ENCODE measurements at regions not wholly inside any gene's neighbourhood (a gene's known extent, or its start where the extent isn't known, plus 50 kb on each side); places are given as distances from the start of the nearest gene placed in this dataset.

DNA sequence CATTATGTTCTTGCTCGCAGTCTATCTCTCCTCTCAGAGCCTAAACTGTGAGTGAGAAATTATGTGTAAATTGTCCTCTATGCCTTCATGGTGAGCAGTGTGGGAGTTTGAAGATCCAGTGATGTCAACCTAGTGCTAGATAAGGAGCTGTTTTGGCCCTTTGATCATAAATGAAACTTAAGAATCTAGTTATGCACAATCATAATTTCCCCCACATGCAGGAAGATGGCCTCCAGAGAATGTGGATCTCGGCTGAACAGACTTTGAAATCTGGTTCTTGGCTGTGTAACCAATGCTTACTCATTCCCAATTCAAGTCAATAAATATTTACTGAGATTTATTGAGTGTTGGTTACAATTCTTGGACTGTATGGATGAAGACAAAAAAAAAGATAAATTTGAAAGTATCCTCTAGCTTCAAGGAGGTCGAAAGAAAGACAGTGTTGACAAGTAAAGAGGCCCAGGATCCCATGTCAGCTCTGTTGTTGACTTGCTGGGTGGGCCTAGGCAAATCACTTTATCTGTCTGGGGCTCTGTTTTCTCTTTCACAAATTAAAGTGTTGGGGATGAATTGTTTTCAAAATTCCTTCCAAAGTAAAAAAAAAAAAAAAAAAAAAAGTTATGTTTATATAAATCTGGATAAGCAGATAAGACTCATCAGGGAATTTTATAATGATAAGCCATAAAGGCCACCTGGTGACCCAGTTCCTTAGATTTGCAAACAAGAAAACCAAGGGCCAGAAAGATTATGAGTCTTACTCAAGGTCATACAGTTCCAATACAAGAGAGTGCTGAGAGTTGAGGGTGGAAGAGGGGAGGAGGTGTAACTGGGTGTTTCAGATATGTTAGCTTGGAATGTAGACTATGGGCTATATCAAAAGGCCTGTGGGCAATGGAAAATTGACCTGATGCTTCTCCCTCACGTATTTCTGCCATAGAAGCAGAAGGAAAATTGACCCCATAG is 969.9 kb downstream of the KCNMA1 start:
- Histone ChIP-seq H3K4me3 (ENCODE audit: low read depth, low read length, poor library complexity, severe bottlenecking) (no peak overlapping the region), H2AFZ (ENCODE audit: low read length) (no peak overlapping the region), H3K4me2 (ENCODE audit: low read length) (no peak overlapping the region), H3K36me3 (ENCODE audit: insufficient read depth, low read length) (no peaks in the 10 kb centered on the region), H3K4me1 (ENCODE audit: insufficient read depth, low read length, poor library complexity, severe bottlenecking) (no peaks in the 10 kb centered on the region), H3K27ac (ENCODE audit: low read depth, low read length, poor library complexity, severe bottlenecking) (no peak overlapping the region), H4K20me1 (ENCODE audit: insufficient read depth, low read length) (no peaks in the 10 kb centered on the region), H3K9me3 (ENCODE audit: low read length) (no peaks in the 10 kb centered on the region), H3K79me2 (ENCODE audit: insufficient read depth, low read depth, low read length) (no peaks in the 10 kb centered on the region), H3K9me2 (ENCODE audit: insufficient read depth, low read length) (no peaks in the 10 kb centered on the region)
- no peak for TF ChIP-seq EZH2phosphoT487 (IDR thresholded peaks at IDR 0.05; ENCODE audit: borderline replicate concordance, low read depth, low read length)
- TF ChIP-seq, protein P1, sequence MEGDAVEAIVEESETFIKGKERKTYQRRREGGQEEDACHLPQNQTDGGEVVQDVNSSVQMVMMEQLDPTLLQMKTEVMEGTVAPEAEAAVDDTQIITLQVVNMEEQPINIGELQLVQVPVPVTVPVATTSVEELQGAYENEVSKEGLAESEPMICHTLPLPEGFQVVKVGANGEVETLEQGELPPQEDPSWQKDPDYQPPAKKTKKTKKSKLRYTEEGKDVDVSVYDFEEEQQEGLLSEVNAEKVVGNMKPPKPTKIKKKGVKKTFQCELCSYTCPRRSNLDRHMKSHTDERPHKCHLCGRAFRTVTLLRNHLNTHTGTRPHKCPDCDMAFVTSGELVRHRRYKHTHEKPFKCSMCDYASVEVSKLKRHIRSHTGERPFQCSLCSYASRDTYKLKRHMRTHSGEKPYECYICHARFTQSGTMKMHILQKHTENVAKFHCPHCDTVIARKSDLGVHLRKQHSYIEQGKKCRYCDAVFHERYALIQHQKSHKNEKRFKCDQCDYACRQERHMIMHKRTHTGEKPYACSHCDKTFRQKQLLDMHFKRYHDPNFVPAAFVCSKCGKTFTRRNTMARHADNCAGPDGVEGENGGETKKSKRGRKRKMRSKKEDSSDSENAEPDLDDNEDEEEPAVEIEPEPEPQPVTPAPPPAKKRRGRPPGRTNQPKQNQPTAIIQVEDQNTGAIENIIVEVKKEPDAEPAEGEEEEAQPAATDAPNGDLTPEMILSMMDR (conservative IDR thresholded peaks at IDR 0.05; ENCODE audit: low read length), result no peak
- POLR2A ChIA-PET, result interaction anchor here (1.1 kb wide), 1 partner anchor 41 kb away, joined by 3 read pairs; no protein-coding TSS in a partner anchor
- CTCF ChIA-PET (ENCODE audit: unreplicated experiment), result no interaction called here
- DNase-seq (ENCODE audit: low spot score), result no peak
- BruUV-seq (replicated peaks), result no TSS peak
- intact Hi-C loops (cut with micrococcal nuclease; ENCODE audit: unreplicated experiment), result no loop called here

DNA sequence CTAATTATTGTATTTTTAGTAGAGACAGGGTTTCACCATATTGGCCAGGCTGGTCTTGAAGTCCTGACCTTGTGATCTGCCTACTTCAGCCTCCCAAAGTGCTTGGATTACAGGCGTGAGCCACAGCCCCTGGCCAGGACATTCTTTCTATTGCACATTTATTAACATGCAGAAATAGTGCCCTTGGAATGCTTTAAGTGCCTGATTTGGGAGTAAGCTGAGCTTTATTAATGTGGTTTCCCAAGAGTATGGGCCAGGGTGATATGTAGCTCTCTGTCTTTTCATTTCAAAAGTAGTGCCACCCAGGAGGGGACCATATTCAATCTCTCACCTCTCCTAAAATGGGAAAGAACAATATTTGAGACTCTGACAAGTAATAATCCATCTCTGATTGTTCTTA is 970.7 kb downstream of the KCNMA1 start:
- no peaks in the 10 kb centered on the region for H4K20me1 ChIP-seq (ENCODE audit: insufficient read depth, low read length)
- H3K9me3 ChIP-seq (ENCODE audit: low read length), result no peaks in the 10 kb centered on the region
- H3K79me2 ChIP-seq (ENCODE audit: insufficient read depth, low read depth, low read length), result no peaks in the 10 kb centered on the region
- CTCF ChIA-PET (ENCODE audit: unreplicated experiment), result no interaction called here
- POLR2A ChIA-PET, result no interaction called here
- no peaks in the 10 kb centered on the region for H3K9me2 ChIP-seq (ENCODE audit: insufficient read depth, low read length)
- intact Hi-C loops (cut with micrococcal nuclease; ENCODE audit: unreplicated experiment), result no loop called here
- no TSS peak for BruUV-seq (replicated peaks)
- no peaks in the 10 kb centered on the region for H3K4me1 ChIP-seq (ENCODE audit: insufficient read depth, low read length, poor library complexity, severe bottlenecking)
- TF ChIP-seq, protein P1 (conservative IDR thresholded peaks at IDR 0.05; ENCODE audit: low read length), result no peak
- TF ChIP-seq EZH2phosphoT487 (IDR thresholded peaks at IDR 0.05; ENCODE audit: borderline replicate concordance, low read depth, low read length), result no peak
- H3K27ac ChIP-seq (ENCODE audit: low read depth, low read length, poor library complexity, severe bottlenecking), result no peak overlapping the region
- DNase-seq (ENCODE audit: low spot score), result no peak
- H3K36me3 ChIP-seq (ENCODE audit: insufficient read depth, low read length), result no peaks in the 10 kb centered on the region
- H3K4me3 ChIP-seq (ENCODE audit: low read depth, low read length, poor library complexity, severe bottlenecking), result no peak overlapping the region
- no peak overlapping the region for H2AFZ ChIP-seq (ENCODE audit: low read length)
- H3K4me2 ChIP-seq (ENCODE audit: low read length), result no peak overlapping the region

DNA sequence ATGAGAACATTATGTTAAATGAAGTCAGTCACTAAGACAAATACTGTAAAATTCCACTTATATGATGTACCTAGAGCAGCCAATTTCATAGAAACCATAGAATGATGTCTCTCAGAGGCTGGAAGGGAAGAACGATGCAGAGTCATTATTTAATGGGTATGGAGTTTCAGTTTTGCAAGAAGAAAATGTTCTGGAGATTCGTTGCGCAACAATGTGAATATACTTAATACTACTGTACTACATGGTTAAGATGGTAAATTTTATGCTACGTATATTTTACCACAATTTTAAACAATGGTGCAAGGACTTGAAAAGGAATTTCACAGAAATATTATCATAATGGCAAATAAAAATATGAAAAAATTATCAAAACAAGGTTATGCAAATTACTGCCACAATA is 972.6 kb downstream of the KCNMA1 start:
- ChIA-PET POLR2A (no interaction called here), CTCF (ENCODE audit: unreplicated experiment) (no interaction called here)
- TF ChIP-seq, protein P1 (conservative IDR thresholded peaks at IDR 0.05; ENCODE audit: low read length), result no peak
- no peak for TF ChIP-seq EZH2phosphoT487 (IDR thresholded peaks at IDR 0.05; ENCODE audit: borderline replicate concordance, low read depth, low read length)
- BruUV-seq (replicated peaks), result no TSS peak
- Histone ChIP-seq H3K27ac (ENCODE audit: low read depth, low read length, poor library complexity, severe bottlenecking) (no peak overlapping the region), H4K20me1 (ENCODE audit: insufficient read depth, low read length) (no peaks in the 10 kb centered on the region), H3K4me1 (ENCODE audit: insufficient read depth, low read length, poor library complexity, severe bottlenecking) (no peaks in the 10 kb centered on the region), H3K9me3 (ENCODE audit: low read length) (no peaks in the 10 kb centered on the region), H3K36me3 (ENCODE audit: insufficient read depth, low read length) (no peaks in the 10 kb centered on the region), H3K9me2 (ENCODE audit: insufficient read depth, low read length) (no peaks in the 10 kb centered on the region), H3K4me3 (ENCODE audit: low read depth, low read length, poor library complexity, severe bottlenecking) (no peak overlapping the region), H2AFZ (ENCODE audit: low read length) (no peak overlapping the region), H3K79me2 (ENCODE audit: insufficient read depth, low read depth, low read length) (no peaks in the 10 kb centered on the region), H3K4me2 (ENCODE audit: low read length) (no peak overlapping the region)
- DNase-seq (ENCODE audit: low spot score), result no peak
- intact Hi-C loops (cut with micrococcal nuclease; ENCODE audit: unreplicated experiment), result no loop called here
